ENCODE measurements at regions not wholly inside any gene's neighbourhood (a gene's known extent, or its start where the extent isn't known, plus 50 kb on each side); places are given as distances from the start of the nearest gene placed in this dataset.
"Not testable (repeated sequence)": the region's sequence is repeated elsewhere in the genome, so short reads cannot be mapped to it uniquely, and the experiment has no call there.

DNA sequence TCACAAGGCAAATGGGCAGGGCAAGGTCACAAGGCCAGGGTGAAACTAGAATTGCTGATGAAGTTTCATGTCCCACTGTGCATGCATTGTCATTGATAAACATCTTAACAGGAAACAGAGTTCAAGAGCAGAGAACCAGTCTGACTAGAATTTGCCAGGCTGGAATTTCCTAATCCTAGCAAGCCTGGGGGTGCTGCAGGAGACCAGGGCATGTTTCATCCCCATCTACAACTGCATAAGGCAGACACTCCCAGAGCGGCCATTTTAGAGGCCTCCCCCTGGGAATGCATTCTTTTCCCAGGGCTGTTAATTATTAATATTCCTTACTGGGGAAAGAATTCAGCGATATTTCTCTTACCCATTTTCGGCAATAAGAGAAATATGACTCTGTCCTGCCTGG is 172.6 kb upstream of the XIST start:
- H3K4me3 ChIP-seq; in situ Hi-C loops (cut with MboI; ENCODE audit: low pct_unique_long_range_greater_than_20kb in 2 of 9, low sequenced_read_pairs in 9 of 9, unreplicated experiment in 9 of 9); ATAC-seq (replicated peaks in 6 of 8); H3K27ac ChIP-seq; H3K4me1 ChIP-seq (replicated peaks in 1 of 2): not testable (repeated sequence)
- no CpG with 5 or more reads among the region's 3 CpGs for WGBS, 10 experiments

DNA sequence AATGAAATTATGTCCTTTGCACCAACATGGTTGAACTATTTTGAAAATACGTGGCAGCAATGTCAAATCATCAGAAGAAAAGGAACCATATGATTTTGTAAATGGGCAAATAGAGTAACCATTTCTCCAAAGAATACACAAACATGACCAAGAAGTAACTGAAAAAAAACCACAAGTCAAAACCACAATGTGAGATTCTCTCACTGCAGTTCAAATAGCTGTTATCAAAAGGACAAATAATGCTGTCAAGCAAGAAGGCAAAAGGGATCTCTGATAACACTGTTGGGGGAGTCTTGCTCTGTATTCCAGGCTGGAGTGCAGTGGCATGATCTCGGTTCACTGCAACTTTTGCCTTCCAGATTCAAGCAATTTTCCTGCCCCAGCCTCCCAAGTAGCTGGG is 170.7 kb upstream of the XIST start:
- Histone ChIP-seq H3K4me3 (no peak overlapping the region), H3K4me1 (replicated peaks in 1 of 2) (no peaks in the 10 kb centered on the region), H3K27ac (no peak overlapping the region)
- in situ Hi-C loops (cut with MboI; ENCODE audit: low pct_unique_long_range_greater_than_20kb in 2 of 9, low sequenced_read_pairs in 9 of 9, unreplicated experiment in 9 of 9) = loop anchor here in 2 of 9 experiments (25.0 kb wide), 1 partner anchor 161 kb away; the partner anchor contains the start of gene XIST (in 2 of the 2)
- ATAC-seq (replicated peaks in 6 of 8) = no peak
- WGBS, 10 experiments = 47 to 100% (median 100%) methylated on average over 1 to 2 of the region's 2 CpGs; no CpG with 5 or more reads in 3 of the 10 experiments

DNA sequence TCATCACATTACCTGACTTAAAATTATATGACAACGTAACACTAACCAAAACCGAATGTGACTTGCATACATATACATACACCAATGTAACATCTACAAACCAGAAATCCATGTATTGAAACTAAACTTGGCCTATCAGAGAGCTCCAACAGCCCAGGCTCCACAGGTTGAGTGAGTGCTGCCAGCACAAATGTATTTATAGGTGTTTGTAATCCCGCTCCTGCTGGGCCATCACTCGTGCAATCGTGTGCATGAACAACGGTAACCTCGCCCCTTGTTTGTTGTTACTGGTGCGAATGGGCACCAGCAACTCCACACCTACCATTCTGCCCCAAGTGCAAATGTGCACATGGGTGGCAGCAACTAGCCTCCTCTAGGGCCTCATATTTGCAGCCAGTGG is 165.7 kb upstream of the XIST start:
- no peak for ATAC-seq (replicated peaks in 6 of 8)
- 81 to 100% (median 95%) methylated on average over 2 to 7 of the region's 8 CpGs; no CpG with 5 or more reads in 6 of the 10 experiments for WGBS, 10 experiments
- H3K27ac ChIP-seq = no peak overlapping the region
- no peaks in the 10 kb centered on the region for H3K4me1 ChIP-seq (replicated peaks in 1 of 2)
- H3K4me3 ChIP-seq = no peak overlapping the region
- in situ Hi-C loops (cut with MboI; ENCODE audit: low pct_unique_long_range_greater_than_20kb in 2 of 9, low sequenced_read_pairs in 9 of 9, unreplicated experiment in 9 of 9) = loop anchor here in 3 of 9 experiments (10.0 to 25.0 kb wide), 2 partner anchors 156 to 163 kb away; partner anchors contain the start of gene XIST (in 3 of the 3)

DNA sequence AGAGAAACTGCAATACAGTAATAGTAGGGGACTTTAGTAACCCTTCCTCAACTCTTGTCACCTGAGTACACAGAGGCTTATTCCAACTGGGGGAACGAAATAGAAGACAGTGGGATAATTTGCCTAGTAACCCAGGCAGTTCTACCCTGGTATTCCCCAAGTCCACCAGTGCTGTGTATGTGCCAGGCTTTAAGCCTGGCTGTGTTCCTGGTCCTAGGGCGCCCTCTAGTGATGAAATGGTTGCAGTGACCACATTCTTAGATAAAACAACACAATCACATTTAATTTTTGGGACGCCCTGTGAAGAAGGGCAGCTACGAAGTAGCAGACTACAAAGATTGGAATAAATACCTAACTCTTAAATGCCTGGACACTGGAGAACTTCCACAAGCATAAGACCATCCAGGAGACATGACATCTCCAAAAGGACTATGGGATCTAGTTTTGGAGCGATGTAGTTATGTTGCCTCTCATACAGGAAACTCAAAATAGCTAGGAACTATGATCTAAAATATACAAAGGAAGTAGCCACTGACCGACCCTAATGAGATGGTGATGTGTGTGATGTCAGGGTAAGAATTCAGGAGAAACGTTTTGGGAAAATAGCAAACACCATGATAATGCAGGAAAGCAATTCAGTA is 163.0 kb upstream of the XIST start:
- peak in 5 of 8 experiments; percentile 33 to 91 (median 78) for ATAC-seq (replicated peaks in 6 of 8)
- H3K4me1 ChIP-seq (replicated peaks in 1 of 2) = no peaks in the 10 kb centered on the region
- no peak overlapping the region for H3K27ac ChIP-seq
- WGBS, 10 experiments = 0 to 100% (median 17%) methylated on average over 1 to 5 of the region's 7 CpGs; no CpG with 5 or more reads in 4 of the 10 experiments
- in situ Hi-C loops (cut with MboI; ENCODE audit: low pct_unique_long_range_greater_than_20kb in 2 of 9, low sequenced_read_pairs in 9 of 9, unreplicated experiment in 9 of 9) = loop anchor here in 3 of 9 experiments (10.0 to 25.0 kb wide), 2 partner anchors 153 to 161 kb away; partner anchors contain the start of gene XIST (in 3 of the 3)
- no peak overlapping the region for H3K4me3 ChIP-seq

DNA sequence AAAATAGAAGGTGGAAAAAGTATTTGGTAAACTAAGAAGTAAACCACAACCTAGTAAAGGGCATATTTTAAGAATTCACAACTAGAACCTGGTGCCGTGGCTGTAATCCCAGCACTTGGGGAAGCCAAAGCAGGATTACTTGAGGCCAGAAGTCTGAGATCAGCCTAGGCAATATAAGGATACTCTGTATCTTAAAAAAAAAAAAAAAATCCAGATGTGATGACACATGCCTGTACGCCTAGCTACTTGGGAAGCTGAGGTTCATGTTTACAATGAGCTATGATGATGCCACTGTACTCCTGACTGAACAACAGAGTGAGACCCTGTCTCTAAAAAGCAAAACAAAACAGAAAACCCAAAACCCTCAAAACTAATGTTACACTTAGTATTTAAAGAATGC is 156.5 kb upstream of the XIST start:
- H3K4me1 ChIP-seq (replicated peaks in 1 of 2) = no peaks in the 10 kb centered on the region

DNA sequence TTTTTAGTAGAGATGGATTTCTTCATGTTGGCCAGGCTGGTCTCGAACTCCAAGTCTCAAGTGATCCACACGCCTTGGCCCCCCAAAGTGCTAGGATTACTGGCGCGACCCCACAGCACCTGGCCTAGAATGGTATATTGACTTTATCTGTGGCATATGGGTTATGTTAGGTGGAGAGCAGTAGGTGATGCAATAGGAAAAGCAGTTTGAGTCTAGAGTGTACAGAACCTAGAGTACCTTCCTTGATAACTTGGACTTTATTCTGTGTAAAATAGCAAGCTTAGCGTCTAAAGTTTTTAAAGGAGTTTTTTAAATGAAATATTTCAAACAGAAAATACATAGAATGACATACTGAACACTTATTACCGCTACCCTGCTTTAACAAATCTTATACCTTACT is 139.5 kb upstream of the XIST start:
- 80 to 100% (median 97%) methylated on average over 1 to 5 of the region's 6 CpGs; no CpG with 5 or more reads in 5 of the 10 experiments for WGBS, 10 experiments
- ATAC-seq (replicated peaks in 6 of 8) = no peak
- in situ Hi-C loops (cut with MboI; ENCODE audit: low pct_unique_long_range_greater_than_20kb in 2 of 9, low sequenced_read_pairs in 9 of 9, unreplicated experiment in 9 of 9) = no loop called here

More for the DNA sequence above, 156.5 kb upstream of the XIST start:
- ATAC-seq (replicated peaks in 6 of 8) = no peak
- 83 to 100% (median 95%) methylated on average over 1 to 2 of the region's 2 CpGs; no CpG with 5 or more reads in 6 of the 10 experiments for WGBS, 10 experiments
- in situ Hi-C loops (cut with MboI; ENCODE audit: low pct_unique_long_range_greater_than_20kb in 2 of 9, low sequenced_read_pairs in 9 of 9, unreplicated experiment in 9 of 9) = loop anchor here in 2 of 9 experiments (25.0 kb wide), 1 partner anchor 147 kb away; the partner anchor contains the start of gene XIST (in 2 of the 2)
- Histone ChIP-seq H3K4me3 (no peak overlapping the region), H3K27ac (no peak overlapping the region)

DNA sequence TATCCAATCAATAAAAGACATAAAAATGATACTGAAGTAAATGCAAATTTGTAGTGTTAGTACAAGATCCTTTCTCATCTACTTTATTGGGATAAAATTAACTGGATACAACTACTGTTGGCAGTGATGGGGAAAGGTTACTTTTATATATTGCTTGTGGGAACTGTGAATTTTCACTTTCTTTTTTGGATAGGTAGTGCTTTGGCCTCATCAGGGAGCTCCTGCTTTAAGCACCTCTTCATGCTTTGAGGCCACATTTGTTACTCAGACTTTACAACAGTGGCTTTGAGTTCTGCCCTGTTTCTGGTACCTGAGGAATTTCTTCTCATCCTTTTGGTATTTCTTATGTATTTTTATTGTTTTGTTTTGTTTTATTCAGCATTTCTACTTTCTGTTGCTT is 134.7 kb upstream of the XIST start:
- in situ Hi-C loops (cut with MboI; ENCODE audit: low pct_unique_long_range_greater_than_20kb in 2 of 9, low sequenced_read_pairs in 9 of 9, unreplicated experiment in 9 of 9) = no loop called here
- no peak for ATAC-seq (replicated peaks in 6 of 8)
- H3K27ac ChIP-seq = no peak overlapping the region
- H3K4me3 ChIP-seq = no peak overlapping the region
- H3K4me1 ChIP-seq (replicated peaks in 1 of 2) = no peaks in the 10 kb centered on the region

More for the DNA sequence above, 139.5 kb upstream of the XIST start:
- Histone ChIP-seq H3K4me1 (replicated peaks in 1 of 2) (no peaks in the 10 kb centered on the region), H3K27ac (no peak overlapping the region), H3K4me3 (no peak overlapping the region)

DNA sequence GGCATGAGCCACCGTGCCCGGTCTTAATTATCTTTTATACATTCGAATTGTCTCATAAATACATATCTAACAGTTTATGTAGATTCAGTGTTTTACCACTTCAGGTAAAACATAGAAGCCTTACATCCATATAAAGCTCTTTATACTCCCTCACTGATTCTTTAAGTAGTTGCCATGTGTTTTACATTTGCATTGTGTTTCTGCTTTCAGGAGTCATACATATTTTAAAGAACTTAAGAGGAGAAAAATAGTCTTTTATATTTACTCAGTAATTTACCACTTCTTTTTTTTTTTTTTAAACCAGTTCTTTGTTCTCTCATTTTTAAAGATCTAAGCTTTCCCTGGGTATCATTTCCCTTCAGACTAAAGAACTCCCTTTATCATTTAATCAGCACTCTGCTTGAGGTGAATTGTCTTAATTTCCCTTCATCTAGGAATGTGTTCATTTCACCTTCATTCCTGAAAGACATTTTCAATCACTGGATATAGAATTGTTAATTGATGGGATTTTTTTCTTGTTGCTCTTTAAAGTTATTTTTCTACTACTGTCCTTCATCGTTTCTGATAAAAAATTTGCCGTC is 127.1 kb upstream of the XIST start:
- no peak overlapping the region for H3K27ac ChIP-seq
- no peak overlapping the region for H3K4me3 ChIP-seq
- peak in 1 of 8 experiments; percentile 27 for ATAC-seq (replicated peaks in 6 of 8)
- 45 to 100% (median 90%) methylated on average over 1 to 5 of the region's 5 CpGs; no CpG with 5 or more reads in 1 of the 10 experiments for WGBS, 10 experiments
- no peaks in the 10 kb centered on the region for H3K4me1 ChIP-seq (replicated peaks in 1 of 2)
- in situ Hi-C loops (cut with MboI; ENCODE audit: low pct_unique_long_range_greater_than_20kb in 2 of 9, low sequenced_read_pairs in 9 of 9, unreplicated experiment in 9 of 9) = no loop called here

DNA sequence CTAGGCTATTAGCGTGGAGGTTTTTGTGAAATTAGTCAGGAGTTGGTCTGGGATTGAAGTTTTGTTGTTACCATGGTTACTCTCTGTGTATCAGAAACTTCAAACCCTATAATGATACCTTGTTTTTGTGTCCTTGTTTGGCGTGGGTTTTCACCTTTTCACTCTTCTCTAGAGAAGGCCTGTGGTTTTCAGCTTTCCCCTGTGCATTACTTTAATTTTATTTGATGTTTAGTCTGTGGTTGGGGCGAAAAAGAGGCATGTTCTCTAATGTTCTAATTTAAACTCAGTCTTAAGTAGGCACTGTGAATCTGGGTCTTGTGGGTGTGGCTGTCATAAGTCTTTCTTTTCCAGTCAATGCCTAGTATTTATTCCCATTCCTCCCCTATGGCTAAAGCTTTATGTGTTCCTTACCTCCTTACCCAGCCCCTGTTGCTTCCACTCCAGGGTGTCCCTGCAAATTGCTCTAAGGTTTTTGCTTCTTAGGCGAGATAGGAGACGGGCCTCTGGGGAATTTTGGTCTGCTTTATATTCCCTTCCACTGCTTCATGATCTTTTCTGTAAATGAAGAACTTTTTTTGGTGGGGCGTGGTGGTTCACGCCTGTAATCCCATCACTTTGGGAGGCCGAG is 125.1 kb upstream of the XIST start:
- no peak overlapping the region for H3K27ac ChIP-seq
- no peaks in the 10 kb centered on the region for H3K4me1 ChIP-seq (replicated peaks in 1 of 2)
- peak in 2 of 8 experiments; percentile 18 to 46 for ATAC-seq (replicated peaks in 6 of 8)
- in situ Hi-C loops (cut with MboI; ENCODE audit: low pct_unique_long_range_greater_than_20kb in 2 of 9, low sequenced_read_pairs in 9 of 9, unreplicated experiment in 9 of 9) = no loop called here
- H3K4me3 ChIP-seq = no peak overlapping the region
- 68 to 100% (median 89%) methylated on average over 1 to 7 of the region's 8 CpGs; no CpG with 5 or more reads in 3 of the 10 experiments for WGBS, 10 experiments

DNA sequence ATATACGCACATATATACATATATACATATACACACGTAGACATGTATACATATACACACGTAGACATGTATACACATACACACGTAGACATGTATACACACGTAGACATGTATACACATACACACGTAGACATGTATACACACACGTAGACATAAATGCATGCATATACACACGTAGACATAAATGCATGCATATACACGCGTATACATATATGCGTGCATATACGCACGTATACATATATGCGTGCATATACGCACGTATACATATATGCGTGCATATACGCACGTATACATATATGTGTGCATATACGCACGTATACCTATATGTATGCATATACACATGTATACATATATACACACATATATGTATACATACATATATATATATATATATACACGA is 114.9 kb upstream of the XIST start:
- H3K4me3 ChIP-seq; in situ Hi-C loops (cut with MboI; ENCODE audit: low pct_unique_long_range_greater_than_20kb in 2 of 9, low sequenced_read_pairs in 9 of 9, unreplicated experiment in 9 of 9); H3K27ac ChIP-seq; H3K4me1 ChIP-seq (replicated peaks in 1 of 2); ATAC-seq (replicated peaks in 6 of 8): not testable (repeated sequence)
- 80 to 100% (median 91%) methylated on average over 1 to 21 of the region's 22 CpGs; no CpG with 5 or more reads in 5 of the 10 experiments for WGBS, 10 experiments

DNA sequence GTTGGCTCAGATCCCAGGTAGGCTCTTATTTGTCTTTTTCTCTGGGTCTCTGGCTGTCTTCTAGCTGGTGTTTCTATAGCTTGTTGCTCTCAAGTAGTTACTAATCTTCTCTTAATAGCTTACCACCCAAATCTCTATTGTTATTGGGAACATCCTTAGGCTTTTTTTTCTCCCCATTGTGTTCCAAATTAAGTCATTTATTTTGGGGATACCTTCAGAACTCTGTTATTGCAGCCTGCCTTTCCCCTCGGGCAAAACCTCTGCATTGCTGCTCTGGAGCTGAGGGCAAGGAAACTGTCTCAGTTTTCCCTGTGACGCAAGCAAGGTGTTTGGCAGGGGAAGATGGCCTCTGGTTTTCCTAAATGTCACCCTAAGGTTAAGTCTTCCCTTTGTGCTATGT is 113.3 kb upstream of the XIST start:
- in situ Hi-C loops (cut with MboI; ENCODE audit: low pct_unique_long_range_greater_than_20kb in 2 of 9, low sequenced_read_pairs in 9 of 9, unreplicated experiment in 9 of 9) = no loop called here
- Histone ChIP-seq H3K4me1 (replicated peaks in 1 of 2) (no peaks in the 10 kb centered on the region), H3K27ac (no peak overlapping the region), H3K4me3 (no peak overlapping the region)
- ATAC-seq (replicated peaks in 6 of 8) = no peak
- 33 to 71% (median 57%) methylated on average over 1 to 2 of the region's 2 CpGs; no CpG with 5 or more reads in 7 of the 10 experiments for WGBS, 10 experiments

DNA sequence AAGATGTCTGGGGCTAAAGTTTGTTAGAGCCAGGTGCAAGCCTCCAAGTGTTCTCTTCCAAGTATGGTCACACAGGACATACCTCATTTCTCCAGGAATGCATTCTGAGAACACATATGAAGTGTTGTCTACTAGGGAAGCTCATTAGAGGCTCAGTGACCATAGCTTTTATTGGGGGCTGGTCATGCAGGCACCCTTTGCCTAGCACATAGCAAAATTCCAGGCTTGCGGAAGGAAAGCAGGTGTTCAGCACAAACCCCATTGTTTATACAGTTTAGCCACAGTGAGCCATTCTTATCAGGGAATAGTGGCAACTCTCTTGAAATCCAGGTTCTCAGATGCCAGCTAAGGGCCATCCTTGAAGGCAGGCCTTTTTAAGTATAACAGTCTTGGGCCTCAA is 112.1 kb upstream of the XIST start:
- WGBS, 10 experiments = 80% methylated on average over 1 of the region's 1 CpG; no CpG with 5 or more reads in 9 of the 10 experiments
- no peak for ATAC-seq (replicated peaks in 6 of 8)
- Histone ChIP-seq H3K4me1 (replicated peaks in 1 of 2) (no peaks in the 10 kb centered on the region), H3K4me3 (no peak overlapping the region), H3K27ac (no peak overlapping the region)
- in situ Hi-C loops (cut with MboI; ENCODE audit: low pct_unique_long_range_greater_than_20kb in 2 of 9, low sequenced_read_pairs in 9 of 9, unreplicated experiment in 9 of 9) = no loop called here

DNA sequence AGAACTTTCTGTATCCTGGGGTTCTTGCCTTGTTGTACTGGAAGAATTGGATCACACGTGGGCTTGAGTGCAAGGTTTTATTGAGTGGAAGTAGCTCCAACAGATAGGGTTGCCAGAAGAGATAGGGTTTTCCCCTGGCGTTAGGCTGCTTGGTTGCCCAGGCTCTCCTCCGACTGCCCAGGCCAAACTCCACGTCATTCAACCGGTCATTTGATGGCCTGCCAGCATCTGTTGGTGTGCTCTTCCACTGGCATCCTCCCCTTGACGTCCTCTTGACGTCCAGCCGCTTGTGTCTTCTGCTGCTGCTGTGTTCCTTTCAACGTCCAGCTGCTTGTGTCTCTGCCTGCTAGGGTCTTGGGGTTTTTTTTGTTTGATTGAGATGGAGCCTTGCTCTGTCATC is 111.2 kb upstream of the XIST start:
- Histone ChIP-seq H3K4me3 (no peak overlapping the region), H3K4me1 (replicated peaks in 1 of 2) (no peaks in the 10 kb centered on the region), H3K27ac (no peak overlapping the region)
- WGBS, 10 experiments = 67 to 93% methylated on average over 2 to 3 of the region's 9 CpGs; no CpG with 5 or more reads in 8 of the 10 experiments
- no peak for ATAC-seq (replicated peaks in 6 of 8)
- in situ Hi-C loops (cut with MboI; ENCODE audit: low pct_unique_long_range_greater_than_20kb in 2 of 9, low sequenced_read_pairs in 9 of 9, unreplicated experiment in 9 of 9) = no loop called here
